ENCODE measurements at regions not wholly inside any gene's neighbourhood (a gene's known extent, or its start where the extent isn't known, plus 50 kb on each side); places are given as distances from the start of the nearest gene placed in this dataset.
A peak's percentile ranks its signal among the peaks of the same experiment; 100 is the strongest.

GRCh38 chr2:16890081-16890480 lies 224.4 kb upstream of the CYRIA start:
- DNase-seq (ENCODE audit: low spot score) = peak; percentile 33

- DNase-seq (ENCODE audit: low spot score) = no peak
Observed at GRCh38 chr2:16885027-16885426, 219.4 kb upstream of the CYRIA start.

GRCh38 chr2:16882706-16883105 lies 217.1 kb upstream of the CYRIA start:
- no peak for DNase-seq (ENCODE audit: low spot score)

GRCh38 chr2:16881122-16881521 lies 215.5 kb upstream of the CYRIA start:
- no peak for DNase-seq (ENCODE audit: low spot score)

- no peak for DNase-seq (ENCODE audit: low spot score)
Observed at GRCh38 chr2:16871411-16871810, 205.8 kb upstream of the CYRIA start.

- no peak for DNase-seq (ENCODE audit: low spot score)
Observed at GRCh38 chr2:16870491-16871076, 204.9 kb upstream of the CYRIA start.

GRCh38 chr2:16869711-16870110 lies 204.1 kb upstream of the CYRIA start:
- DNase-seq (ENCODE audit: low spot score) = peak; percentile 53

GRCh38 chr2:16862471-16862870 lies 196.8 kb upstream of the CYRIA start:
- DNase-seq (ENCODE audit: low spot score) = no peak

GRCh38 chr2:16861530-16861929 lies 195.9 kb upstream of the CYRIA start:
- DNase-seq (ENCODE audit: low spot score) = no peak

- DNase-seq (ENCODE audit: low spot score) = no peak
Observed at GRCh38 chr2:16861111-16861510, 195.5 kb upstream of the CYRIA start.

GRCh38 chr2:16860627-16861026 lies 195.0 kb upstream of the CYRIA start:
- no peak for DNase-seq (ENCODE audit: low spot score)

GRCh38 chr2:16855183-16855582 lies 189.5 kb upstream of the CYRIA start:
- DNase-seq (ENCODE audit: low spot score) = no peak

GRCh38 chr2:16853088-16853487 lies 187.5 kb upstream of the CYRIA start:
- DNase-seq (ENCODE audit: low spot score) = no peak

GRCh38 chr2:16852651-16853050 lies 187.0 kb upstream of the CYRIA start:
- DNase-seq (ENCODE audit: low spot score) = no peak

GRCh38 chr2:16851126-16851525 lies 185.5 kb upstream of the CYRIA start:
- DNase-seq (ENCODE audit: low spot score) = no peak

GRCh38 chr2:16840496-16841172 lies 175.0 kb upstream of the CYRIA start:
- DNase-seq (ENCODE audit: low spot score) = no peak

- no peak for DNase-seq (ENCODE audit: low spot score)
Observed at GRCh38 chr2:16832910-16833309, 167.3 kb upstream of the CYRIA start.

GRCh38 chr2:16828828-16829160 lies 163.2 kb upstream of the CYRIA start:
- DNase-seq (ENCODE audit: low spot score) = no peak

GRCh38 chr2:16828044-16828827 lies 162.6 kb upstream of the CYRIA start:
- DNase-seq (ENCODE audit: low spot score) = no peak

- DNase-seq (ENCODE audit: low spot score) = no peak
Observed at GRCh38 chr2:16824472-16824871, 158.8 kb upstream of the CYRIA start.

GRCh38 chr2:16821692-16822091 lies 156.1 kb upstream of the CYRIA start:
- DNase-seq (ENCODE audit: low spot score) = no peak

- no peak for DNase-seq (ENCODE audit: low spot score)
Observed at GRCh38 chr2:16818203-16818556, 152.5 kb upstream of the CYRIA start.
